GM19324 (cell line): ENCODE measurements at regions not wholly inside any gene's neighbourhood (a gene's known extent, or its start where the extent isn't known, plus 50 kb on each side); places are given as distances from the start of the nearest gene placed in this dataset.
"Not testable (repeated sequence)": the region's sequence is repeated elsewhere in the genome, so short reads cannot be mapped to it uniquely, and the experiment has no call there.

Experiments
- ATAC-seq: cut with Tn5 transposase; IDR thresholded peaks from one replicate; pipeline ENCODE4 v1.9.1; 2021; ENCODE audit warnings: mild to moderate bottlenecking, moderate library complexity; ENCODE audit not compliant: unreplicated experiment, low FRiP score

DNA sequence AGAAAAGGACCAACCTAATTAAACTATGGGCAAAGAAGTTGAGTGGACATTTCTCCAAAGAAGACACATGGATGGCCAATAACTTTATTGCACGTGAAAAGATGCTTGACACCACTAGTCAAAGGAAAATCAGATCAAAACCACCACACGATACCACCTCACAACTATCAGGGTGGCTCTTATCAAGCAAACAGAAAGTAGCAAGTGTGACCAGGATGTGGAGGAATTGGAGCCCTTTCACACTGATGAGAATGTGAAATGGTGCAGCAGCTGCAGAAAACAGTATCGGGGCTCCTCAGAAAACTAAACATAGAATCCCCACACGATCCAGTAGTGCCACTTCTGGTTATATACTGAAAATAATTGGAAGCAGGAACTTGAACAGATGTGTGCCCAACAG, 72.2 kb upstream of the ALKAL2 start:
- no peak for ATAC-seq

- ATAC-seq: no peak
Measured at GRCh38 chr2:359047-359446, 71.2 kb upstream of the ALKAL2 start.

DNA sequence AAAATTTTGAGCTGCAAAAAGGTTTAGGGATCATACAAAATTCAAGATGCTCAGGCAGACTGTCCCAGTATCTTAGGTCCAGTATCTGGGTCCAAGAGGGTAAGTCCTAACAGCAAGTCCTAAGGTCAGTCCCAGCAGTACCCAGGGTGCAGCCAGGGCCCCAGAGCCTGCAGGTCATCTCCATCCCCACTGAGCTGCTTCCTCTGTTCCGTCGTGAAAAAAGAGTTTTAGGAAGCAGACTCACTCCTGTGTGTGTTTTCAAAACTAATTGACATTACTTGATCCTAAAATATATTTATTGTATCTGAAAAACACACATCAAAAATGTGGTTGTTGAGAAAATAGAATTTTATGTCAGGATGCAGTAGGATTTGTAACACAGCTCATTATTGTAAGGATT, 69.9 kb upstream of the ALKAL2 start:
- ATAC-seq: no peak

GRCh38 chr2:356304-356703, 68.4 kb upstream of the ALKAL2 start:
- not testable (repeated sequence) for ATAC-seq

DNA sequence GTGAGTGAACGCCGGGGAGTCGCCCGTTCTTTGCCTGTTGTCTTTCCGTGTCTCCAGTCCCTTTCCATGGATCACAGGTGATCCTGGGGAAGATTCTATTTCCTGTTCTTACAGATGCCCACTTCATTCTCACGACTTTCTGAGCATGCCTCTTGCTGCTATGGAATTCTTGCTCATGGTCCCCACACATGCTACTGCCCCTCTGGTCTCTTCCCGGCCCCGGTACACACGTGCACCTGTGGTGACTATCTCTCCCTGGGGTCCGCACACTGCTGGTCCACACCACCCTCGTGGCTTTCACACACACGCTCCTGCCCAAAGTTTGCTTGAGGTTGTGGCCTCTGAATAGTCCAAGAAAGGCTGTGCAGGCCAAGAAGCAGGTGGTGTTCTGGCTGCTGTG, 67.9 kb upstream of the ALKAL2 start:
- ATAC-seq: no peak

DNA sequence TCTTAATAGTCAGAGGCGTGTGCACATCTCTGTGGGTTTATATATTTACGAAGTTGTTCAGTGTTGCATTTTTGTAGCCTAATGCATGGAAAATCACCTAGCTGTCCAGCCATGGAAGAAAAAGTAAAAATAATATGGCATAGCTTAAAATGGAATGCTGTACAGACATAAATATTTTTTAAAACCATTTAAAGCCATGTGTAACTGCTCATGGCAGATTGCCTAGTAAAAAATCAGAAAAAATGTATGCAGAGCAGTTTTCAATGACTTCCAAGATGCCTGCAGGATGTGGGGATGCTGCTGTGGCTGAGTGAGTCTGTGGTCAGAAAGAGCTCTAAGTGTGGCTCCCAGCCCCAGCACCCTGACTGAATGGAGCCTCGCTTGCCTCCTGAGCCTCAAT, 64.8 kb upstream of the ALKAL2 start:
- ATAC-seq: no peak

GRCh38 chr2:349390-349789, 61.5 kb upstream of the ALKAL2 start:
- ATAC-seq: no peak

GRCh38 chr2:348361-348916, 60.5 kb upstream of the ALKAL2 start:
- ATAC-seq: no peak

- ATAC-seq: no peak
Measured at GRCh38 chr2:344811-345210, 56.9 kb upstream of the ALKAL2 start.

GRCh38 chr2:343355-343754, 55.5 kb upstream of the ALKAL2 start:
- ATAC-seq: no peak

DNA sequence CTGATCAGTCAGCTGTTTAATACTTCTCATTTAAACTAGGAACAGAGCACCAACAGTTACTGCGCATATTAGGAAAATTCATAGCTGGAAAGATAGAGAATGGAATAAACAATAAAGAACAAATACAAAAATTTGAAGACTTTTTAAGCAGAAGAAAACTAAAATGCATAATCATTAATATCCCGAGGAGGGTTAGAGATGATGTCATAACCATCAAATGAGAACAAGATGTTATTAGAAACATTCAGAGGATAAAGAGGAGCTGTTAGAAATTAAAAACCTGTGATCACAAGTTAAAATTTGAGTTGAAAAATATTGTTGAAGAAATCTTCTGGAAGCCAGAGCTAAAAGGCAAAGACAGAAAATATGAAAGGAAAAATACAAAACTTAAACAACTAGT, 54.0 kb upstream of the ALKAL2 start:
- no peak for ATAC-seq

DNA sequence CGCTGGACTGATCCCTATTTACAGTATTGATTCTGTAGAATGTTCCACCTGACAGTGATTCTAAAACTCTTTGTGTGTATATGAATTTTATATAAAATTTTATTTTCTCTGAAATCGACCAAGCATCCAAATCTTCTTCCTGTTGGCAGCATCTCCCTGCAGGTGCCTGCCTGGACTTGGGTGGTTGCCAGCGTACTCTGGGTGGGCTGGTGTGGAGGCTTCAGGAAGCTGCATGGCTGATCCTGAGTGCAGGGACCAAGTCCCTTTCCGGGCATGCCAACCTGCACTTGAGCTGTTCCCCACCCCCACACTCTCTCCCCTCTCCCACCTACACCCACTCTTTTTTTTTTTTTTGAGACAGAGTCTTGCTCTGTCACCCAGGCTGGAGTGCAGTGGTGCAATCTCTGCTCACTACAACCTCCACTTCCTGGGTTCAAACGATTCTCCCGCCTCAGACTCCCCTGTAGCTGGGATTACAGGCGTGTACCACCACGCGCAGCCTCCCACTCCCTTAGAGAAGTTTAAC, 53.2 kb upstream of the ALKAL2 start:
- ATAC-seq: no peak
